Left hindlimb (tissue), 1 donor: ENCODE measurements at regions not wholly inside any gene's neighbourhood (a gene's known extent, or its start where the extent isn't known, plus 50 kb on each side); places are given as distances from the start of the nearest gene placed in this dataset.

ENCODE experiments used
- DNase-seq: peaks from one replicate; pipeline ENCODE4 v3.0.0-alpha.2; 2018

DNA sequence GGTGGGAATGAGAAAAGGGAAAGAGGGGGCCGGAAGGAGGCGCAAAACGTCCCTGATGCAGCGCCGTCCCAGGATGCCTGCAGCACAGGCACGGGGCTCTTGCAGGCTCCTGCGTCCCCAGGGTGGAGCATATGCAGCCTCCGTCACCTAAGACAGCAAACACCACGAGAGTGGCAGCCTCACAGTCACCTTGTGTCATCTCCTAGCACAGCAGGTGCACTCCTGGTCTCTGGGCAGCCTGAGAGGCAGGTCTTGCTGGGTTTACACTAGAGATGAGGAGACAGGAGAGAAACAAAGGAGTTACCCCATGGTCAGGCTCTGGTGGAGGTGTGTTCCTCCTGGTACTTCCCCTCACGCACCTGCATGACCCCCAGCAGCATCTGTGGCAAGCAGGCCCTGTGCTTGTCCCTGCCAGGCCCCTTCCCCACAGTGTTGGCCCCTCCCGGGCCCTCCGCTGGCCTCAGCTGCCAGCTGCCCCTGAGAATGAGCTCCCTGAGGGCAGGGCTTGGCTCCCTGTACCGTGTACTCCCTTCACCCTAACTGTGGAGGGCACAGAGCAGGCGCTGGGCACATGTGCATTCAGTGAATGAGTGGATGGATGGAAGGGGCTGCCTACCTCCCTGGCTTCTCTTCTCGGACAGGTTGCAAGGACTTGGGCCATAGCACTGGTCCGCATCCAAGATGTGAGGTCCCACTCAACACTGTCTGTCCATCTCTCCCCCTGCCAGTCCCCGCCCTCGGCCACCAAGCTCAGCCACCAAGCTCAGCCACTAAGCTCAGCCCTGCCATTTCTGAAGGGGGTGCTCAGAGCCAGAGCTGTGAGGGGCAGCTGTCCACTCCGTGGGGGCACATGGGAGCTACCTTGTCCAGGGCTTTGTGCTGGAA is 988.6 kb downstream of the BRD1 start:
- DNase-seq = no peak

DNA sequence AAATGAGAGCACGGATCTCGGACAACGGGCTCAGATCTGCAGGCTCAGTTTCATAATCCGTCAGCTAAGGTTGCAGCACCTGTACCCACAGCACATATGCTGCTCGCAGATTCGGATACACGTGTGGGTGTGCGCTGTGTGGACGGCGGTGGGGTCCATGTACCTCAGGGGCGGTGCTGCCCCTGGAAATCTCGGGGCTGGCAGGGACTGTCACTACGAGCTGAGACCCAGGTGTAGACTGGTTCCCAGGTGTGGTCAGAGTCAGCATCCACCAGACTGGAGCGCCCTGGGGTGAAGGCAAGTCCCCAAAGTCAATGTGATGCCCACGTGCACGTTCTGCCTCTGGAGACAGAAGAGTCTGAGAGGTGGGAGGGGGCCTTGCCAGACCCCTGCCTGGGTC is 989.3 kb downstream of the BRD1 start:
- no peak for DNase-seq

DNA sequence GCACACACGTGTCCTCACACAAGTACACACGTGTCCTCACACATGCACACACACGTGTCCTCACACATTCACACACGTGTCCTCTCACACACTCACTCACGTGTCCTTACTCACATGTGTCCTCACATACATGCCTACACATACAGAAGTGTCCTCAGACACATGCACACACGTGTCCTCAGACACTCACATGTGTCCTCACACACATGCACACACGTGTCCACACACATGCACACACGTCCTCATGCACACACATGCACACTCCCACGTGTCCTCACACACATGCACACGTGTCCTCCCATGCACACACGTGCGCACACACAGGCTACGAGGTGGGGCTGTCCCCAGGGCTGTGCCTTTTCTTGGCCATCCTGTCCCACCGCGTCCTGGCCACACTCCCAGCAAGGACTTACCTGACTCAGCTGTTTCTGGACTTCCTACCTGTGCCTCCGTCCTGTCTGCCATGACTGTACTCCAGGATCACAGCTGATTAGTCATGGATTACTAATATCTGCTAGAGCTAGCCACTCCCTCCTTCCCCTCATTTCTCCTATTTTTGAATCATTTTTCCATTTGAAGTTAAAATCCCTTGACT is 990.2 kb downstream of the BRD1 start:
- no peak for DNase-seq

DNA sequence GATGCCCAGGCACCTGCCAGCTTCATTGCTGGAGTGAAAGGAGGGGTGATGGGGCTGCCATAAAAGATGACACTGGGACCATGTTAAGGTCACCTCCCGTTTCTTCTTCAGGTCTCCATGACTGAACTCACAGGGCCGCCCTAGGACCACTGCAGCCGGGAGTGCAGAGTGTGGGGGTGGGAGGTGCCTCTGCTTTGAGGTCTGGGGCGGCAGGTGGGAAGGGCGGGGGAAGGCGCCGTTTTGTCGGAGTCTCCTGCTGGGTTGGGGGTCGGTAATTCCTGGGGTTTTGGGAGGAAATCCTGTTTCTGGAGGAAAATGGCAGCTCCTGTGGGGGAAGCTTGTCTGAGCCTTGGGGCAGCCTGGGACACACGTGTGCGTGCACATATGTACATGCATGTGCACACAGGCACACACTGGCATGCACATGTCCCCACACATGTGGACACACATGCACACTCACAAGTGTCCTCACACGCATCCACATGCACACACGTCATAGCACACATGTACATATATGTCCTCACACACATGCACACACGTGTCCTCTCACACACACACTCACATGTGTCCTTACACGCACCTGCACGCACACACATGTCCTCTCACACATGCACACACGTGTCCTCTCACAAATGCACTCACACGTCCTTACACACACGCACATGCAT is 990.9 kb downstream of the BRD1 start:
- no peak for DNase-seq

DNA sequence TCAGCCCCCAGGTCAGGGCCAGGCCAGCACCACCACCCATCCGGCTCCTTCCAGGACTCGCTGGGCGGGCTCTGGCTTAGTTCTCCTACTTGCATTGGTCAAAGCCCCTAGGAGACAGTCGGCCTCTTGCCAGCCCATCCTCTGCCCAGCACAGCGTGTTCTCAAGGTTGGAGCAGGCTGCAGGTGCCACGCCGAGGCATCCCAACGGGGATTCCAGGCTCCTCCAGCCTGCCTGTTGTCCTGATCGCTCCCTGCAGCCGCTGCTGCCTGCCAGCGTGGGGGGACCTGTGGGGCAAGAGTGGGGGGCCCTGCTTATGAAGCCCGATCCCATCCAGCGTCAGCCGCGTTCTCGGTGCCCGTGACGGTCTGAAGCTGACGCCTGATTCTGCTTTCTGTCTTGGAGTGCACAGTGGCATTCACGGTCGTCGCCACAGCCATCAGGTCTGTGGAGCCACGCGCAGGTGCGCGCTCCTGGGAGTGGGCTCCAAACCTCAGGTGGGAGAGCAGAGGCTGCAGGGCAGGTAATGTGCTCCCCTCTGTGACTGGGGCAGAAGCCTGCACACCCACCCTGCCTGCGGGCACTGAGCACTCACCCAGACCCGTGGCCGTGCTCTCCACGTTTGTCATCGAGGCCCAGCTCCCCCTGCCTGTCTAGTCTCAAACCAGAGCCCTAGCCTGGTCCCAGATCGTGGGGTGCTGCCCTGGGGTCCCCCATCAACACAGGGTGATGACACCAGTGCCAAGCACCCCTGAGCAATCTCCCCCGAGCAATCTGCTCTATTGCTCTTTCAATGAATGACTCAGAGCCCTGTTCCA is 991.6 kb downstream of the BRD1 start:
- DNase-seq = no peak

DNA sequence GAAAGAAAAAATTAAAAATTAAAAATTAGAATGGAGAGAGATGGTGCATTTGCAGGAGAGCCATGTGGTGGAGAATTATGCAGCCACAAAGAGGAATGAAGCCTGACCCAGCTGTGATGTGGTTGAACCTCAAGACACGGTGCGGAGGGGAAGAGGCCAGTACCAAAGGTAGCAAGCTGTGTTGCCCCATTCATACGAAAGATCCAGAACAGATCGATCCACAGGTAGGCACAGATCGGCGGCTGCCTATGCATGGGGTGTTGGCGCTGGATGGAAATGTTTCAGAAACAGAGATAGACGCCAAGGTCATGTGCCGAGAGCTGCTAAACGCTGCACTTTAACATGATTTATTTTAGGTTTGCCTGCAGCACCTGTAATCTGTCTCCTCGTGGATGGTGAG is 992.3 kb downstream of the BRD1 start:
- no peak for DNase-seq

DNA sequence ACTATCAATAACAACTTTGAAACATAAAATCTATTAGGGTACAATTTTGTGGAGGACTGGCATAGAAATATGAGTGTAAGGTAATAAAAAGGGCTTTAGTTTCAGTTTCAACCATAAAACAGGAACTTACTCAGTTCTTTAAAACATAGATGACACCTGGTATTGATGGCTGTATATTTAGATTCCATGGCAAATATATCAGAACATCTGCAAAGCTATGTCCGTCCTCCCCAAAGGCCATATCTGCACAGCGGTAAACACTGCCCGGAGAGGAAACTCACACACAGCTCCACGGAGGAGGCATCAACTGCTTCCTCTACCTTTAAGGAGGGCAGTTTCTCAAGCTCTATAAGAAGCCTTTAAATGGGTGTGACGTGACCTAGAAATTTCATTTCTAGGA is 993.3 kb downstream of the BRD1 start:
- no peak for DNase-seq

DNA sequence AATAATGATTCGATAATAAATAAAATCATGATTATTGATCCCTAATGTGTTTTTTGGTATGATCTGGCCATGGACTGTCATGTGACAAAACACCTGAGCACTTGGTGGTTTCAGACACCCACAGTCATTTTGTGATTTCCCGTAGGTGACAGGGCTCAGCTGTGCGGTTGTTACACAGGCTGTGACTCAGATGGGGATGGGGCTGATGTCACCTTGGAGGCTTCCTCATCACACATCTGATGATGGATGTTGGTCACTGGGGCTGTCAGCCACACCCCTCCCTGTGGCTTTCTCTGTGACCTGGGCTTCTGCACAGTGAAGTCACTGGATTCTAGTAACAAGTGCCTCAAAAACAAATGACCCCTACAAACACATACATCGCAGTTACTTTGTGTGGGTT is 995.1 kb downstream of the BRD1 start:
- no peak for DNase-seq

DNA sequence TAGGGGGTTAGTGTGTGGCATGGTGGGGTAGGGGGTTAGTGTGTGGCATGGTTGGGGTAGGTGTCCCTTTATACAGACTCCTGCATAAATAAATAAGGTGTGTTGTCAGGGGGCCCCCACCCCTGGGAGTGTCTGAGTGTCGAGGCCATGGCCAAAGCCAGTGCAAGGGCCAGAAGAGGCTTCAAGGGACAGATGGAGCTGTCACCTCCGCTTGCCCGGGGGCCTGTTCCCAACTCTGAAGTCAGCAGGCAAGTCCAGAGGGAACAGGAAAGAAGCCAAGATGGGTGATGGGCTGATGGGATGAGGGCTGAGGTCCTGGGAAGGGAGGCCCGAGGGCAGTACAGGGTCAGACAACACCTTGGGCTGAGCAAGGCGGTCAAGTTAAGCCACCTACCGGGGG is 997.8 kb downstream of the BRD1 start:
- DNase-seq = no peak

DNA sequence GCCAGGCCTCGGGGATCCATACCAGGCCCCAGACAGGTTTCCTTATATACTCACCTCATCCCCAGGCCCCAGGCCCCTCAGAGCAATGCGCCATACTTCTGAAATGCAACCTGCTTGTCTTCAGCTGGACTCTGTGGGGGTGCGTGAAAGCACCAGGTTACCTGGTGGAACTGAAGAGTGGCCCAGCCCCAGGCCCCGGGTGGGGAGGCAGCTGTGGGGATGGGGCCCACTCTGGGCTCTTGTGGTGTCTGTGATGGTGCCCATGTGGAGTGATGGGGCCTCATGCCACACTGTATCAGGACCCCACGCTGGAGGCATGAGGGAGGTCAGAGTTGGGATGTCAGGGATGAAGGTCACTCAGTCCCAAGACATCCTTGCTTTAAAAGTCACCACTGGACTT is 999.0 kb downstream of the BRD1 start:
- DNase-seq = no peak

DNA sequence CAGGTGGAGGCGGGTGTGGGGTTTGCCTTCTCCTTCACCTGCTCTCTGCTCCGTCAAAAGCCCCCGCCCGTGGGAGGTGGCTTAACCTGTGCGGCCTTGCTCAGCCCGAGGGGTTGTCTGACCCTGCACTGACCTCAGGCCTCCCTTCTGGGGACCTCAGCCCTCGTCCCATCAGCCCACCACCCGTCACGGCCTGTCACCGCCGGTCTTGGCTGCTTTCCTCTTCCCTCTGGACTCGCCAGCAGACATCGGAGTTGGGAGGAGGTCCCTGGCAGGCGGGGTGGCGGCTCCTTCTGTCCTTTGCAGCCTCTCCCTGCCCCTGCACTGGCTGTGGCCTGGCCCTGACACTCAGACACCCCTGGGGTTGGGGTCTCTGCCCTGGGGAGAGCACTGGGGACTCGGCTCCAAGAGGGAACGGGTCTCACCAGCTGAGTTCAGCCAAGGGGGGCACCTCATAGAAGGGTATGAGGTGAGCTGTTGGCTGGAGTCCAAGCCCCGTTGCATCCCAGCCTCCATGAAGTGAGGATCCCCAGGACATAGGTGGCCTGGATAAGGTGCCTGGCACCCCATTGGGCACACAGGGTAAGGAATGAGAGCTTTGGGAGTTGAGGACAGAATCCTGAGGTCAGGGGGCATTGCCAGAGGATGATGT is 999.6 kb downstream of the BRD1 start:
- DNase-seq = no peak

DNA sequence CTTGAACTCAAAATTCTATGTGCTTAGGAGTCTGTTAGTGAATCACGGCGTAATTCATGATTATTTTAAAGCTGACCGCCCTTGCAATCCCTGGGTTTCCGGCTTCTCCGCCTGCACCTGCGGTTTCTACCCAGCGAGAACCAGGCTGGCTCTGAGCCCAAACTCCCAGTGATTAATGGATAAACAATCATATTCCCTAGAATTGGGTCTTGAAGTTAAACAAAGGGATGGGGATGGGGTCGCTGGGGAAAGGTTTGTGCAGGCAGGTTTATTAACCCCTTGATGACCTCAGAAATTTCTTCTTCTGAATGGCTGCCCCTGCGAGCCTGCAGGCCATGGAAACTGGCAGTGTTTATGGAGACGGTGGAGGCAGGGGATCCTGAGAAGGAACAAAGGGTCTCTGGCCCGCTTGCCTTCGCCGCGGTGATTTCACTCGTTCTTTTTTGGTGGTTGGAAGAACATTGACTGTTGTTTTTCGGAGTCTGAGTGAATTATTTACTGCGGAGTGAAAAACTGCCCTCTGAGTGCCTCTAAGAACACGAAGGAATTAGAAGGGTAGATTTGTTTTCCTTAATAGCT is 1000.3 kb downstream of the BRD1 start:
- no peak for DNase-seq

DNA sequence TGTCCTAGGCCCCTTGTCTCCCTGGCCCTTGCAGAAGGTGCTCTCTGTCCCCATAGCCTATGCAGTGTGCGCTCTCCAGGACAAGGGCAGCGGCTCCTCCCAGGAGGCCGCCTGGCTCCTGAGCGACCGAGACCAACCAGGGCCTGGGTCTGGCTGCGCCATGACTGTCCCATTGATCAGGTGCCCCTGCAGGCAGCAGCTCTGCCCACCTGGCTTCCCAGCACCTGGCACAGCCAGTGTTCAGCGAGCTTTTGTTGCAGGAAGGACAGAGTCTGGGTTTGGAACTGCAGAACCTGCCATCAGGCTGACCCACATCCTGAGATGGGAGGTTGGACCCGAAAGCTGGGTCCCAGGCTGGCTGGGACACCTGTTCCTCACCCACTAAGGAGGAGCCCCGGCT is 1001.1 kb downstream of the BRD1 start:
- DNase-seq = no peak

DNA sequence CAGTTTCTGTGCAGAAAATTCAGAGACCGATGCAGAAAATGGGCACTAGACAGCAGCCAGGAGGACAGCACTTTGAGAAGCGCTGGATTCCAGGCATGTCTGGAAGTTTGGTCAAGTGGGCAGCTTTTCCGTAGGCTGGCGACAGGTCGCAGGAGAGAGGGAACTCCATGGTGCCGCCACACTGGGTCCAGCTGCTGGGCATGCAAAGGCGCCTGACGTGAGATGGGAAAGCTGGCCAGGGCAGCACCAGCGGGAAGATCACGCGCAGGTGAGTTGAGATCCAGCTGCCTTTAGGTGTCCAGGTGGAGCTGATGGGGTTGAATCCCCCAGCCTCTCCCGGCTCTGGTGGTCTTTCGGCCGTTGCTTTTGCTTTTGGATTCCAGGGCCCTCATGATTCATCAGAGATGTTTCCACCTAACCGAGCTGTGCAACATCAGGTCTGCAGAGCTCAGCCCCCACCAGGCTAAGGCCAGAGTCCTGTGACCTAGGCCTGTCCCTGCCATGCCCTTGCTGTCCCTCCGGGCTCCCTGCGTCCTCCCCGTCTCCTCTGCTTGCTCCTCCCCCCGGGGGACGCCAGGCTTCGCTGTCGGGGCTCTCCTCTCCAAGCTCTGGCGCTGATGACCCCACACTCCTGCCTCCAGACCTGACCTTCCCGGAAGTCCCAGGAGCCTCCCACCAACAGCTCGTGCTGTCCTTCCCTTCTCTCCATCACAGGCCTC is 1001.7 kb downstream of the BRD1 start:
- no peak for DNase-seq

DNA sequence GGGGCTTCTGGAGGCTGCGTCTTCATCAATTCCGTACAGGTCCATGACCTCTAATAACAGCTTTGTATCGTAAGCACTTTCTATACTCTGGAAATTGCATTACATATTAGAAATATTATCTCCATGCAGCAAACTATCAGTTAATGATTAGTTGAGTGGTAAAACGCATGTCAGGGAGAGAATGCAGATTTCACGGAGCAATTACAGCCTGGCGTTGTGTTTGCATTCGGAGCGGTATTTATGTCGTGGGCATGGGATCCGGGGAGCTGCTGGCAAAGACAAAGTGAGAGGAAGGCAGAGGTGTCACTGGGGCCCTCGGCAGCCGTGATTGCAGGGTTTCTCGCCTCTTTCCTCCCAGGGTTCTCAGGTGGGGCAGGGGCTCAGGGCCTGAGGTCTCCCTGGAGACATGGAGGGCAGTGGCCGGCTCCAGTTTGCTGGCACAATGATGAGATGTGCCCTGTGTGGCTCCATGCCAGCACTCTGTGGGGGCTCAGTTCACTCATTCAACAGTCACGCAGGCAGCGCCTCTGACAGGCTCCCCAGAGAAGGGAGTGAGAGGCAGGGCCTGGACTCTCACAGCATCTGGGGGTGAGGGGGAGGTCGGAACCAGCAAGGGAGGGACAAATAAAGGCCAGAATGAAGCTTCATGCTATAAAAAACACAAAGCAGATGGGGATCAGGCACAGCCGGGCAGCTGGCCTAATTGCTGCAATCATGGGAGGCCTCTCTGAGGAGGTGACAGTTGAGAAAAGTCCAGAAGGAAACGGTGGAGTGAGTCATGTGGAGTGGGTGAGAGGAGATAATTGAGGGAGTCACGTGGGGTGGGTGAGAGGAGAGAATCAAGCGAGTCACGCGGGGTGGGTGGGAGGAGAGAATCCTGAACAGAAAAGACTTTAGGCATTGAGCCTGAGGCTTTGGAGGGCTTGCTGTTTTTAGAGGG is 1002.7 kb downstream of the BRD1 start:
- DNase-seq = no peak

DNA sequence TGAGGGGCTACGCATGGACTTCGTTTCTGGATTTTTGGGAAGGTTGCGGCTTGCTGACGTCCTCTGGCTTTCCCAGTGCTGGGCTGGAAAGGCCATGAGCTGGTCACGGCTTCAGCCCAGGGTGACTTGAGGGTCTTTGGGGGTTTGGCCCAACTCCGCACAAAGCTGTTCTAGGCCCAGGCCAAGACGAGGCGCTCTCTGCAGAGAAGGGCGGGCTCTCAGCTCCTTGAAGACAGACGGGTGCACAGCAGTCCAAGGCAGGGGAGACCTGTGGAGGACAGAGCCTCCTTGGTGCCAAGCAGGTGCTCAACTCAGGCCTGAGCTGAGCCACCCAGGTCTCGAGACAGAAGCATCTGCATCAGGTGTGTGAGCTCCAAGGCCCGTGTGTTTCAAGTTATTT is 1003.7 kb downstream of the BRD1 start:
- no peak for DNase-seq

DNA sequence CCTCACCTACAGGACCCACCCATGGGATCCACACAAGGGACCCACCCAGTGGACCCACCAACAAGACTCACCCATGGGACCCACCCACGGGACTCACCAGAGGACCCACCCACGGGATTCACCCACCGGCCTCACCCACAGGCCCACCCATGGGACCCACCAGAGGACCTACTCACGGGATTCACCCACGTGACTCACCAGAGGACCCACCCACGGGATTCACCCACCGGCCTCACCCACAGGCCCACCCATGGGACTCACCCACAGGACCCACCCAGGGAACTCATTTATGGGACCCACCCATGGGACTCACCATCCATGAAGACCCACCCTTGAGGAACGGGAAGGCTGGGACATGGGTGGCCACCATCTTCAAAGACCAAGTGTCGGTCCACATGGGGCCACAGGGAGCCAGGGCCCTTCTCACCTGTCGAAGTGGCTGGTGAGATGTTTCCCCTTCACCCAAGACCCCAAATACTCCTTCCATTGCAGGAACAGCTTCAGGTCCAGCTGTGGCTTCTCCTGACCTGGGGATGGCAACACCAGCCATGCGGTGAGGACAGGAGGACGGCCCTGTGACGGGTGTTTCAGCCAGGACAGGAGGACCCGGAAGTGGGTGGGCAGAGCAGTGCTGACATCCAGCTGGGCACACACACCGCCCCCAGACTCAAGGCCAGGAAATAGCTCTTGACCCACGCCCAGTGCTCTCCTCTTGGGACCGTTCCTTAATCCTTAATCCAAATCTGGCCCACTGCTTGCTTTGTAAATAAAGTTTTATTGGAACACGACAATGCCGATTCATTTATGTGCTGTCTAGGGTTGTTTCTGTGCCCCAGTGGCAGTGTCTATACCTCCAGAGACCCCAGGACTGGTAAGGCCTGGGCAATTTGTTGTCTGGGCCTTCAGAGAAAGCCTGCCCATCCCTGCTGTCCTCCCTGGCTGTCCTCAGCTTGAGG is 1005.1 kb downstream of the BRD1 start:
- DNase-seq = no peak

DNA sequence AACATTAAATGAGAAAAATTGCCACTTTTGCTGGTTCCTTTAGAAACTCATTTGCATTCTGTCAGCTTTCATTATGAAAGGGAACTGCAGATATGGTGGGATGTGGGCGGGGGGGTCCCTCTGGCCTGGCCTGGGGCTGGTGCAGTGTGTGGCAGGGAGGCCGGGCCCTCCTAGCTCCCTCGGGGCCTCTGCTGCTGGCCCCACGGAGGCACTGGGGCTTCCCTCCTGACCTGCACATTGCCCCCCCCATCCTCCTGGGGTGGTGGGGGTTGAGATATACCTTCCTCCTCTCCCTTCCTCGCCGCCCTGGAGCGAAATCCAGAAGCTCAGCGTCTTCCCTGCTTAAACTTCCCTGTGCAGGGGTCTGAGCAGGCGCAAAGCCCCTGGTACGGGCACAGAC is 1005.9 kb downstream of the BRD1 start:
- DNase-seq = no peak

DNA sequence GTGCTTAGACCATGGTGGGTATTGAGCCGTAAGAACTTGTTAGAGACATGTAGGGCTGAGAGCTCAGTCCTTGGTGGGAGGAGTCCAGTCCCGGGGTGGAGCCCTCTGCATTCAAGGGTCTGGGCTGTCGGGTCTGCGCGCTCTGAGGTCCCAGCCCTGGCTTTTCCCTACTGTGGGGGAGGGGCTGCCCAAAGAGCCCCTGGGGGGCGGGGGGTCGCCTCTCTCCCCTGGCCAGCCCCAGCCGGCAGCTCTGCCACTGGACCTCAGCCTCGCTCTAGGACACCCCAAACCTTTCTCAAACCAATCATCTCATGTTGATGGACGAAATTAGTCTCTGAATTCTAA is 1006.4 kb downstream of the BRD1 start:
- DNase-seq = no peak
